ENCODE measurements at regions not wholly inside any gene's neighbourhood (a gene's known extent, or its start where the extent isn't known, plus 50 kb on each side); places are given as distances from the start of the nearest gene placed in this dataset.

- TF ChIP-seq, protein P1, sequence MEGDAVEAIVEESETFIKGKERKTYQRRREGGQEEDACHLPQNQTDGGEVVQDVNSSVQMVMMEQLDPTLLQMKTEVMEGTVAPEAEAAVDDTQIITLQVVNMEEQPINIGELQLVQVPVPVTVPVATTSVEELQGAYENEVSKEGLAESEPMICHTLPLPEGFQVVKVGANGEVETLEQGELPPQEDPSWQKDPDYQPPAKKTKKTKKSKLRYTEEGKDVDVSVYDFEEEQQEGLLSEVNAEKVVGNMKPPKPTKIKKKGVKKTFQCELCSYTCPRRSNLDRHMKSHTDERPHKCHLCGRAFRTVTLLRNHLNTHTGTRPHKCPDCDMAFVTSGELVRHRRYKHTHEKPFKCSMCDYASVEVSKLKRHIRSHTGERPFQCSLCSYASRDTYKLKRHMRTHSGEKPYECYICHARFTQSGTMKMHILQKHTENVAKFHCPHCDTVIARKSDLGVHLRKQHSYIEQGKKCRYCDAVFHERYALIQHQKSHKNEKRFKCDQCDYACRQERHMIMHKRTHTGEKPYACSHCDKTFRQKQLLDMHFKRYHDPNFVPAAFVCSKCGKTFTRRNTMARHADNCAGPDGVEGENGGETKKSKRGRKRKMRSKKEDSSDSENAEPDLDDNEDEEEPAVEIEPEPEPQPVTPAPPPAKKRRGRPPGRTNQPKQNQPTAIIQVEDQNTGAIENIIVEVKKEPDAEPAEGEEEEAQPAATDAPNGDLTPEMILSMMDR (IDR thresholded peaks at IDR 0.05; ENCODE audit: borderline replicate concordance, extremely low read depth, low read length, poor library complexity, severe bottlenecking), result no peak
- no peak for TF ChIP-seq EZH2 (IDR thresholded peaks at IDR 0.05; ENCODE audit: borderline replicate concordance, low read depth, low read length, severe bottlenecking)
These were observed 230.7 kb upstream of the IRX1 start for GRCh38 chr5:3364941-3365340.

Data from DND-41 (cell line).